GM23338 (cell line): ENCODE measurements at regions not wholly inside any gene's neighbourhood (a gene's known extent, or its start where the extent isn't known, plus 50 kb on each side); places are given as distances from the start of the nearest gene placed in this dataset.

ENCODE experiments used
- ATAC-seq: fragments of 200-7000 bp; cut with Tn5 transposase; 3 replicates; pipeline ENCODE4 v1.9.1; 2020
- DNase-seq: peaks from one replicate; pipeline ENCODE4 v3.0.0-alpha.2; 2015; ENCODE audit warnings: low spot score
- H2AFZ ChIP-seq: fragments of 200-600 bp; sonication (generic); 2 replicates; pipeline ENCODE4 v1.8.0; 2016; ENCODE audit warnings: antibody characterized with exemption, mild to moderate bottlenecking, moderate library complexity
- H3F3A ChIP-seq: fragments of 200-600 bp; sonication (generic); replicated peaks from 2 replicates; pipeline ENCODE4 v1.8.0; 2017; ENCODE audit warnings: antibody characterized with exemption, mixed run types, low read depth
- H3K27ac ChIP-seq: fragments of 200-600 bp; sonication (generic); 2 replicates; pipeline ENCODE4 v1.6.1; 2016; ENCODE audit warnings: low read depth
- H3K27me3 ChIP-seq: fragments of 200-600 bp; sonication (generic); 2 replicates; pipeline ENCODE4 v1.8.0; 2016; ENCODE audit warnings: mild to moderate bottlenecking, mixed run types, moderate library complexity; ENCODE audit not compliant: insufficient read depth
- H3K36me3 ChIP-seq: fragments of 200-600 bp; sonication (generic); 2 replicates; pipeline ENCODE4 v1.8.0; 2016; ENCODE audit warnings: mild to moderate bottlenecking; ENCODE audit not compliant: insufficient read depth
- H3K4me1 ChIP-seq: fragments of 200-600 bp; sonication (generic); 2 replicates; pipeline ENCODE4 v1.8.0; 2016; ENCODE audit warnings: mild to moderate bottlenecking, moderate library complexity; ENCODE audit not compliant: insufficient read depth
- H3K4me2 ChIP-seq: fragments of 200-600 bp; sonication (generic); 2 replicates; pipeline ENCODE4 v1.7.1; 2017; ENCODE audit warnings: mixed run types
- H3K4me3 ChIP-seq: fragments of 200-600 bp; sonication (generic); 2 replicates; pipeline ENCODE4 v1.6.1; 2016; ENCODE audit warnings: mixed run types
- H3K79me2 ChIP-seq: fragments of 200-600 bp; sonication (generic); replicated peaks from 2 replicates; pipeline ENCODE4 v1.8.0; 2017; ENCODE audit warnings: mild to moderate bottlenecking; ENCODE audit not compliant: insufficient read depth
- H3K9me2 ChIP-seq: fragments of 200-600 bp; sonication (generic); 2 replicates; pipeline ENCODE4 v1.8.0; 2017; ENCODE audit not compliant: insufficient read depth
- H4K20me1 ChIP-seq: fragments of 200-600 bp; sonication (generic); replicated peaks from 2 replicates; pipeline ENCODE4 v1.8.0; 2017; ENCODE audit warnings: mild to moderate bottlenecking; ENCODE audit not compliant: insufficient read depth
- H3K27ac Mint-ChIP-seq: 2 replicates; pipeline ENCODE4 v1.8.0; 2020; ENCODE audit warnings: inconsistent platforms, mild to moderate bottlenecking, moderate library complexity, mixed read lengths
- H3K27me3 Mint-ChIP-seq: 3 replicates; pipeline ENCODE4 v1.8.0; 2022; ENCODE audit warnings: low read depth, mild to moderate bottlenecking, moderate library complexity, mixed read lengths, inconsistent platforms; ENCODE audit not compliant: insufficient read depth, poor library complexity
- H3K36me3 Mint-ChIP-seq: 3 replicates; pipeline ENCODE4 v1.8.0; 2021; ENCODE audit warnings: low read depth, mild to moderate bottlenecking, inconsistent platforms, moderate library complexity, mixed read lengths
- H3K4me1 Mint-ChIP-seq: 3 replicates; pipeline ENCODE4 v1.8.0; 2020; ENCODE audit warnings: mild to moderate bottlenecking, inconsistent platforms, mixed read lengths
- H3K4me3 Mint-ChIP-seq: 3 replicates; pipeline ENCODE4 v1.8.0; 2021; ENCODE audit warnings: moderate library complexity, mild to moderate bottlenecking, inconsistent platforms, mixed read lengths
- H3K9me3 Mint-ChIP-seq: 3 replicates; pipeline ENCODE4 v1.8.0; 2020; ENCODE audit warnings: moderate library complexity, mild to moderate bottlenecking, inconsistent platforms, mixed read lengths
- CREB1 ChIP-seq: fragments of 250-450 bp; sonication (Bioruptor Pico); IDR thresholded peaks from 2 replicates; pipeline ENCODE4 v1.5.0; 2020; ENCODE audit warnings: low read depth, mild to moderate bottlenecking, moderate library complexity
- CTCF ChIP-seq, 2 experiments: fragments of 200-600 bp in 1 of 2; sonication (generic) in 1 of 2; conservative IDR thresholded peaks; 2 replicates each; pipeline versions ENCODE4 v1.5.1 to v1.6.1; 2016 to 2017; ENCODE audit warnings: antibody characterized with exemption in 2 of 2, low read depth in 2 of 2, mild to moderate bottlenecking in 2 of 2, moderate library complexity in 1 of 2
- ETS1 ChIP-seq: IDR thresholded peaks from 2 replicates; pipeline ENCODE4 v1.6.1; 2016; ENCODE audit warnings: antibody characterized with exemption
- EZH2 ChIP-seq: fragments of 200-600 bp; sonication (generic); IDR thresholded peaks from one replicate; pipeline ENCODE4 v1.8.0; 2017; ENCODE audit warnings: antibody characterized with exemption, mild to moderate bottlenecking, low read depth; ENCODE audit not compliant: unreplicated experiment
- JUNB ChIP-seq: IDR thresholded peaks from one replicate; pipeline ENCODE4 v1.6.1; 2016; ENCODE audit warnings: antibody characterized with exemption; ENCODE audit not compliant: unreplicated experiment
- NANOG ChIP-seq: IDR thresholded peaks from 2 replicates; pipeline ENCODE4 v1.6.1; 2016; ENCODE audit warnings: antibody characterized with exemption, borderline replicate concordance
- STAT1 ChIP-seq: IDR thresholded peaks from one replicate; pipeline ENCODE4 v1.6.1; 2016; ENCODE audit warnings: antibody characterized with exemption; ENCODE audit not compliant: unreplicated experiment
- ZNF114 ChIP-seq: fragments of 250-450 bp; sonication (Bioruptor Pico); IDR thresholded peaks from 2 replicates; pipeline ENCODE4 v1.5.0; 2020; ENCODE audit warnings: mild to moderate bottlenecking, moderate library complexity
- ZNF331 ChIP-seq: fragments of 250-450 bp; sonication (Bioruptor Pico); IDR thresholded peaks from 2 replicates; pipeline ENCODE4 v1.5.0; 2020; ENCODE audit warnings: low read depth, mild to moderate bottlenecking, moderate library complexity
- ZNF462 ChIP-seq: fragments of 250-450 bp; sonication (Bioruptor Pico); IDR thresholded peaks from 2 replicates; pipeline ENCODE4 v1.5.0; 2020; ENCODE audit warnings: mild to moderate bottlenecking, moderate library complexity

GRCh38 chr10:25713894-25714240 is 220.2 kb upstream of the MYO3A start:
- no peaks in the 10 kb centered on the region for H3K9me2 ChIP-seq

GRCh38 chr10:25724241-25724640 is 209.8 kb upstream of the MYO3A start:
- H3K4me1 Mint-ChIP-seq = peaks cover 18% of the 10 kb centered on the region; the same call in 2 of the 3 replicates
- no peak overlapping the region for H3K27ac Mint-ChIP-seq
- no peaks in the 10 kb centered on the region for H3K27me3 ChIP-seq
- H3K36me3 Mint-ChIP-seq = no peaks in the 10 kb centered on the region
- DNase-seq = no peak
- H3K27me3 Mint-ChIP-seq = peaks cover 9% of the 10 kb centered on the region
- H3K79me2 ChIP-seq = no peaks in the 10 kb centered on the region
- H3K27ac ChIP-seq = no peak overlapping the region
- no peak overlapping the region for H2AFZ ChIP-seq
- no peak for ATAC-seq
- H4K20me1 ChIP-seq = no peaks in the 10 kb centered on the region
- no peaks in the 10 kb centered on the region for H3K36me3 ChIP-seq
- H3K4me3 ChIP-seq = no peak overlapping the region
- H3F3A ChIP-seq = 0 out of 2 replicates have a peak, but pooled peaks cover 2% of the 10 kb centered on the region
- H3K9me2 ChIP-seq = no peaks in the 10 kb centered on the region
- peaks cover 9% of the 10 kb centered on the region for H3K4me1 ChIP-seq
- peaks cover 4% of the 10 kb centered on the region; the same call in 1 of the 3 replicates for H3K9me3 Mint-ChIP-seq
- no peak overlapping the region for H3K4me2 ChIP-seq
- no peak overlapping the region for H3K4me3 Mint-ChIP-seq
- no peak for TF ChIP-seq JUNB
- no peak for TF ChIP-seq ZNF462
- no peak for TF ChIP-seq CTCF (conservative IDR thresholded peaks at IDR 0.05; ENCODE audit: low read depth in 2 of 2)
- TF ChIP-seq ZNF114 = no peak
- no peak for TF ChIP-seq NANOG
- no peak for TF ChIP-seq ZNF331 (CRISPR knock-in tag)
- no peak for TF ChIP-seq EZH2
- no peak for TF ChIP-seq ETS1
- no peak for TF ChIP-seq CREB1
- no peak for TF ChIP-seq STAT1

More at GRCh38 chr10:25713894-25714240, 220.2 kb upstream of the MYO3A start:
- Mint-ChIP-seq H3K4me3 (no peak overlapping the region), H3K27ac (no peak overlapping the region), H3K9me3 (peaks cover 26% of the 10 kb centered on the region), H3K36me3 (peaks cover 23% of the 10 kb centered on the region), H3K4me1 (no peaks in the 10 kb centered on the region), H3K27me3 (peaks cover 7% of the 10 kb centered on the region)
- no peaks in the 10 kb centered on the region for H3K27me3 ChIP-seq
- H3F3A ChIP-seq = no peaks in the 10 kb centered on the region
- TF ChIP-seq STAT1 (no peak), EZH2 (no peak), NANOG (no peak)
- H2AFZ ChIP-seq = no peak overlapping the region
- H3K4me2 ChIP-seq = no peak overlapping the region
- no peaks in the 10 kb centered on the region for H4K20me1 ChIP-seq
- no peaks in the 10 kb centered on the region for H3K4me1 ChIP-seq
- no peaks in the 10 kb centered on the region for H3K79me2 ChIP-seq
- H3K36me3 ChIP-seq = no peaks in the 10 kb centered on the region
- no peak overlapping the region for H3K27ac ChIP-seq
- no peak overlapping the region for H3K4me3 ChIP-seq
- no peak for ATAC-seq
- DNase-seq = no peak
